Esophagus squamous epithelium (tissue), 5 donors: ENCODE measurements at regions not wholly inside any gene's neighbourhood (a gene's known extent, or its start where the extent isn't known, plus 50 kb on each side); places are given as distances from the start of the nearest gene placed in this dataset.

Experiments
- DNase-seq: peaks from one replicate; lab custom pipeline; 2025; lab: John Stamatoyannopoulos, UW
- H3K27ac ChIP-seq, 4 donors: fragments of 200-600 bp; sonication (generic); one replicate each; pipeline ENCODE4 v1.5.1; 2016 to 2019; ENCODE audit warnings: mild to moderate bottlenecking in 1 of 4
- H3K27me3 ChIP-seq, 4 donors: fragments of 200-600 bp; sonication (generic); 1 replicate in 3 of 4; 2 replicates in 1 of 4; pipeline versions ENCODE4 v1.5.1 to v1.6.0; 2017 to 2021; ENCODE audit warnings: antibody characterized with exemption in 1 of 4
- H3K36me3 ChIP-seq, 3 donors: fragments of 200-600 bp; sonication (generic); one replicate each; pipeline ENCODE4 v1.5.1; 2016 to 2019
- H3K4me1 ChIP-seq, 3 donors: fragments of 200-600 bp; sonication (generic); one replicate each; pipeline ENCODE4 v1.5.1; 2017 to 2019
- H3K4me3 ChIP-seq, 4 donors: fragments of 200-600 bp; sonication (generic); 1 replicate in 3 of 4; 2 replicates in 1 of 4; pipeline ENCODE4 v1.5.1; 2016 to 2019; ENCODE audit warnings: mild to moderate bottlenecking in 2 of 4, moderate library complexity in 1 of 4
- H3K9me3 ChIP-seq, 3 donors: fragments of 200-600 bp; sonication (generic); one replicate each; pipeline ENCODE4 v1.5.1; 2016 to 2019
- POLR2A ChIP-seq, 4 donors: fragments of 450-650 bp; IDR thresholded peaks; one replicate each; pipeline ENCODE4 v1.6.1; 2017; ENCODE audit warnings: antibody characterized with exemption in 4 of 4, mild to moderate bottlenecking in 4 of 4, moderate library complexity in 3 of 4
- WGBS, 2 donors: methylation state at CpG; one replicate each; pipeline ENCODE4 v1.1.5; 2018; 5-methylcytosine and 5-hydroxymethylcytosine counted together
- intact Hi-C: fragments of 100-400 bp; cut with DNase I; formaldehyde crosslinking; loops from one replicate; pipeline ENCODE4 v1.15.0; 2022
- TF ChIP-seq, protein P1 (sequence below), 6 experiments: fragments of 450-650 bp in 4 of 6; fragments of 200-600 bp in 2 of 6; sonication (generic) in 2 of 6; IDR thresholded peaks; one replicate each; pipeline ENCODE4 v1.5.1; 2016 to 2019; ENCODE audit warnings: antibody characterized with exemption in 6 of 6, mild to moderate bottlenecking in 4 of 6, moderate library complexity in 4 of 6
- donor health status: DM: yes; HTN: yes; CAD: no.

DNA sequence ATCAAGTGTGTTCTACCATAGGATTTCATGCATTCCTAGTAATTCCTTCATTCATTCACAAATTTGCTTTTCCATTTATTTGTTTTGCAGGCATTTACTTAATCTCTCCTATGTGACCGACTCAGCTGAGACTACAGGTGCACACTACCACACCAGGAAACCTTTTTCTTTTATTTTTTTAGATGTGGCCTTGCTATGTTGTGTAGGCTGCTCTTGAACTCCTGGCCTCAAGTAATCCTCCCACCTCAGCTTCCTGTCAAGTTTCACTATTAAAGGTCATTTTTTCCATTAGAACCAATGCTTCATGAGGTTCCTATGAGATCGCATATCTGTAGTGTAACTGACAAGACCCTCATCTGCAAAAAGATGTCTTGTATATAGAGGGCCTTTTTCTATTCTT, 1218.7 kb downstream of the VRK1 start:
- DNase-seq: no peak
- H3K4me3 ChIP-seq: no peak overlapping the region
- no peaks in the 10 kb centered on the region for H3K4me1 ChIP-seq
- intact Hi-C loops: no loop called here
- H3K27me3 ChIP-seq: peaks cover 0 to 3% (median 0%) of the 10 kb centered on the region in 4 donors
- no peaks in the 10 kb centered on the region for H3K9me3 ChIP-seq
- 58 to 68% methylated on average over 2 of the region's 2 CpGs for WGBS, 2 donors
- H3K27ac ChIP-seq: no peak overlapping the region
- no peak for TF ChIP-seq POLR2A (IDR thresholded peaks at IDR 0.05)
- H3K36me3 ChIP-seq: no peaks in the 10 kb centered on the region

DNA sequence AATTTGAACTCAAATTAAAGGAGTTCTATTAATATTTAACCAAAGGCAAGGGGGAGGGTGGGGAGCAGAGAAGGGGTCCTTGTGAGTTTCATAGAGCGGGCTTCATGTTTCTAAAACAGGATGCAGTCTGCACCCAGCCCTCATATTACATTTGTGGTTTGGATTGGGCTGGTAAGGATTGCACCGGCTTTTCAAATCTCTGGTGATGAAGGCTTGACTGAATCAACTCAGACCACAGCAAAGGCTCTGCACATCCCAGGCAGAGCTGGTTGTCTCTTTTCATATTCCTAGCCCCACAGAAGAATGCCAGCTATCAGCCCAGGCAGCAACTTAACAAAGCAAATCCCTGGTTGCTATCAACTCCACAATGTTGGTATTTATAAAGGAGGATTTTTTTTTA, 1221.4 kb downstream of the VRK1 start:
- no peaks in the 10 kb centered on the region for H3K4me1 ChIP-seq
- no peak for DNase-seq
- 84% methylated on average over 2 of the region's 2 CpGs for WGBS, 2 donors

DNA sequence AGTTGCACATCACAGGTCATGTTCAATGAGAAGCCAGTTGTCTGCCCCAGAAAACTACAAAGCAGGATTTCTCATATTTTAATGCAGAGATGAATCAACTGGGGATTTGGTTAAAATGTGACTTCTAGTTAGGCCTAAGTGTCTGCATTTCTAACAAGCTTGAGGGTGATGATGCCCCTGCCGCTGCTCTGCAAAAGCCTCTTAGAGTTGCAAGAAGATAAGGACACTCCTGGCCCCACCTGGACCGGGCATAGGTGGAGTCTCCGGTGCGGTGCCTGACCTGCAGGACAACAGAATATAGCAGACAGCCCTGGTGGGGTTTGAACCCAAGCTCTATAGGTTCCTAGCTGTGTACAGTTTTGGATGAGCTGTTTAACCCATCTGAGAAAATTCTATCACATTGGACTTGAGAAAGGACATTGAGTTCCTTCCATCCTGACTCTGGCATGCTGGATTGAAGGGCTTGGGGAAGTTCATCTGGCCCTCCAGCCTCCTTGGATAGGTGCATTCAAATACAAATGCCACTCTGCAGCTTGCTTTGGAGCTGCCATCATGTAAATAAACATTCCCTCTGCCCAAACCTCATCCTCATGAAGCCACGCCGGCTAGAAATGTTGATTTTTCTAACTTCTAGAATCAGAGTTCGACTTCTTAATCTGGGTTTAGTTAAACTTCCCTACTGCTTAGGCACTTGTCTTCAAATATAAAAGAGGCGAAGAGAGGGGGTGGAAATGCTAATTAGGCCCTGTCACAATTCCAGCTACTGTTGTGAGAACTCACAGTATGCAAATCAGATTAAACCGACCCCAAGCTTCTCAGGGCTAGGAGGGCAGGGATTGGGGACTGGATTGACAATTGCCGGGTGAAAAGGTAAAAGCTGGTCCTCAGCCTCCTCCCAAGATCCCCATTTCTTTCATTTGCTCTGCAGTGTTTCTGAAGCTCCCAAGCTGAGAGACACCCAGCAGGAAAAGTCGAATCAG, 1225.6 kb downstream of the VRK1 start:
- Histone ChIP-seq H3K4me1 (no peaks in the 10 kb centered on the region), H3K36me3 (no peaks in the 10 kb centered on the region), H3K4me3 (no peak overlapping the region), H3K27me3 (no peaks in the 10 kb centered on the region), H3K27ac (no peak overlapping the region), H3K9me3 (no peaks in the 10 kb centered on the region)
- no peak for TF ChIP-seq POLR2A (IDR thresholded peaks at IDR 0.05)
- TF ChIP-seq, protein P1, sequence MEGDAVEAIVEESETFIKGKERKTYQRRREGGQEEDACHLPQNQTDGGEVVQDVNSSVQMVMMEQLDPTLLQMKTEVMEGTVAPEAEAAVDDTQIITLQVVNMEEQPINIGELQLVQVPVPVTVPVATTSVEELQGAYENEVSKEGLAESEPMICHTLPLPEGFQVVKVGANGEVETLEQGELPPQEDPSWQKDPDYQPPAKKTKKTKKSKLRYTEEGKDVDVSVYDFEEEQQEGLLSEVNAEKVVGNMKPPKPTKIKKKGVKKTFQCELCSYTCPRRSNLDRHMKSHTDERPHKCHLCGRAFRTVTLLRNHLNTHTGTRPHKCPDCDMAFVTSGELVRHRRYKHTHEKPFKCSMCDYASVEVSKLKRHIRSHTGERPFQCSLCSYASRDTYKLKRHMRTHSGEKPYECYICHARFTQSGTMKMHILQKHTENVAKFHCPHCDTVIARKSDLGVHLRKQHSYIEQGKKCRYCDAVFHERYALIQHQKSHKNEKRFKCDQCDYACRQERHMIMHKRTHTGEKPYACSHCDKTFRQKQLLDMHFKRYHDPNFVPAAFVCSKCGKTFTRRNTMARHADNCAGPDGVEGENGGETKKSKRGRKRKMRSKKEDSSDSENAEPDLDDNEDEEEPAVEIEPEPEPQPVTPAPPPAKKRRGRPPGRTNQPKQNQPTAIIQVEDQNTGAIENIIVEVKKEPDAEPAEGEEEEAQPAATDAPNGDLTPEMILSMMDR (IDR thresholded peaks at IDR 0.05): no peak
- intact Hi-C loops: no loop called here
- 61 to 65% methylated on average over 8 to 11 of the region's 11 CpGs for WGBS, 2 donors
- no peak for DNase-seq

More for the DNA sequence above, 1221.4 kb downstream of the VRK1 start:
- Histone ChIP-seq H3K9me3 (no peaks in the 10 kb centered on the region), H3K36me3 (no peaks in the 10 kb centered on the region), H3K27me3 (peaks cover 0 to 3% (median 0%) of the 10 kb centered on the region in 4 donors), H3K4me3 (no peak overlapping the region), H3K27ac (no peak overlapping the region)
- intact Hi-C loops: no loop called here
- TF ChIP-seq POLR2A (IDR thresholded peaks at IDR 0.05): no peak

DNA sequence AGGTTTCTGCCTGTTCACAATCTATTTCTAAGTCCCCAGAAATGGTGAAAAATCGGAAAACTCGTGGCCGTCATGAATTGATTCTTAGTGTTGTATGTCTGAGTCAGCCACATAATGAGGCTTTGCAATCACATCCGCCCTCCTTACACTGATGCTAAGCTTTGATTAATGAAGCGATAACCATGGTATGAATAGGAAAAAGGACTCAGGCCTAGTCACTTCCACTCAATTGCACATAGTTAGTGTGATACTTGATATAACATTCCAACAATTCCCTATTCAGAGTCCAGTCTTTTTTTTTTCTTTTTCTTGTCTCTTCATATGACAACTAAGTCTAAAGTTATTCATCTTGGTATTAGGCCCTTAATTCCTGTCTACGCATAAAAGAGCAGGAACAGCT, 1231.0 kb downstream of the VRK1 start:
- Histone ChIP-seq H3K9me3 (peaks cover 0 to 9% (median 6%) of the 10 kb centered on the region in 3 donors), H3K27me3 (no peaks in the 10 kb centered on the region), H3K36me3 (no peaks in the 10 kb centered on the region), H3K27ac (no peak overlapping the region), H3K4me1 (no peaks in the 10 kb centered on the region), H3K4me3 (no peak overlapping the region)
- TF ChIP-seq, protein P1 (IDR thresholded peaks at IDR 0.05): no peak
- no peak for TF ChIP-seq POLR2A (IDR thresholded peaks at IDR 0.05)
- WGBS, 2 donors: 84 to 93% methylated on average over 6 of the region's 6 CpGs
- no peak for DNase-seq
- intact Hi-C loops: no loop called here

DNA sequence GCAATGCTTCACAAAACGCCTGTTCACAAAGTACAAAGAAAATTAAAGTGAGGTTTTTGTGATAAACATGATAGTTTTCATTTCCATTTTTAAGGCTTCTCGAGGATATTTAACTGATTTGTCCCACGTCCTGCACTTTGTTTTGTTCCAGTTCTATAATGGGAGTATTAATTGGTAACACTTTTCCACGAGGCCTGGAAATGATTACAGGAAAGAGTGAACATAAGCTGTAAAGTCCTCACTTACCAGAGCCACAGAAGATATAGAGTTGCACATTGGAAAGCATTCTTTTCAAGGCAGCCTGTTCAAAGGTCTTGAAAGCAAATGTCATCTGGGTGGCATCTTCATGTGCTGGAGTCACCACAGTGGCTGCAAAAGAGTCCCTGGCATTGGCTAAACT, 1236.6 kb downstream of the BCL11B start:
- intact Hi-C loops: no loop called here
- no peak overlapping the region for H3K27ac ChIP-seq
- no peak overlapping the region for H3K4me3 ChIP-seq
- WGBS, 2 donors: 72 to 75% methylated on average over 4 of the region's 4 CpGs
- no peaks in the 10 kb centered on the region for H3K36me3 ChIP-seq
- no peaks in the 10 kb centered on the region for H3K27me3 ChIP-seq
- TF ChIP-seq, protein P1 (IDR thresholded peaks at IDR 0.05): no peak
- H3K9me3 ChIP-seq: peaks cover 0 to 9% (median 6%) of the 10 kb centered on the region in 3 donors
- H3K4me1 ChIP-seq: no peaks in the 10 kb centered on the region
- DNase-seq: no peak

DNA sequence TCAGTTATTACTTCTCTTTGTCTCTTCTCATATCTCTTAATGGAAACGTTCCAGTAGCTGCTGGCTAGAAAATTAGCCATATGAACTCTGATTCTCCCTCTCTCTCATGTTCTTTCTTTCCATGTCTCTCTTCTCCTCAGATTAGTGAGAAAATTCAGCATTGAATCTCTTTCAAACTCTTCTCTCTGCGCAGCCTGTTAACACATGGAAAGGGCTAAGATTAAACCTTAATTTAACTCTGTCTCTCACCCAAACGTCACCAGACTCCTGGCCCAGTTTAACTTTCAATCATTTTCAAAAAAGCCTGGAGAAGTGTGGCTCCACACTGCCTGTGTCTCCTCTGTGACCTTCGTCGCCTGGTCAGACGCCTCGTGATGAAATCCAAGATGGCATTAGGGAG, 1234.2 kb downstream of the BCL11B start:
- no peak for DNase-seq
- Histone ChIP-seq H3K9me3 (no peaks in the 10 kb centered on the region), H3K27ac (no peak overlapping the region), H3K27me3 (no peaks in the 10 kb centered on the region), H3K4me1 (no peaks in the 10 kb centered on the region), H3K36me3 (no peaks in the 10 kb centered on the region), H3K4me3 (no peak overlapping the region)
- 71 to 73% methylated on average over 6 to 7 of the region's 7 CpGs for WGBS, 2 donors
- intact Hi-C loops: no loop called here
- TF ChIP-seq POLR2A (IDR thresholded peaks at IDR 0.05): no peak
- TF ChIP-seq, protein P1 (IDR thresholded peaks at IDR 0.05): no peak
